Fibroblast of lung (primary cell): ENCODE measurements at regions not wholly inside any gene's neighbourhood (a gene's known extent, or its start where the extent isn't known, plus 50 kb on each side); places are given as distances from the start of the nearest gene placed in this dataset.
A peak's percentile ranks its signal among the peaks of the same experiment; 100 is the strongest.

Source experiments
- DNase-seq, 2 donors: peaks; one replicate each; pipeline versions ENCODE4 v3.0.0 to v3.0.0-alpha.2; 2010; ENCODE audit warnings: low read depth in 2 of 2
- H2AFZ ChIP-seq: 2 replicates; pipeline ENCODE4 v1.5.1; 2012; ENCODE audit warnings: low read length, control low read depth, inconsistent platforms
- H3K27ac ChIP-seq: 2 replicates; pipeline ENCODE4 v1.5.1; 2011; ENCODE audit warnings: low read length, control low read depth; ENCODE audit not compliant: insufficient read depth
- H3K27me3 ChIP-seq: 2 replicates; pipeline ENCODE4 v1.5.1; 2011; ENCODE audit warnings: mild to moderate bottlenecking, low read length; ENCODE audit not compliant: control insufficient read depth, insufficient read depth
- H3K36me3 ChIP-seq: 2 replicates; pipeline ENCODE4 v1.5.1; 2011; ENCODE audit warnings: low read length; ENCODE audit not compliant: control insufficient read depth, insufficient read depth
- H3K4me1 ChIP-seq: 2 replicates; pipeline ENCODE4 v1.5.1; 2011; ENCODE audit warnings: low read length; ENCODE audit not compliant: control insufficient read depth, insufficient read depth; ENCODE audit errors: extremely low read depth
- H3K4me2 ChIP-seq: 2 replicates; pipeline ENCODE4 v1.5.1; 2011; ENCODE audit warnings: low read length, control low read depth; ENCODE audit not compliant: insufficient read depth; ENCODE audit errors: extremely low read depth
- H3K4me3 ChIP-seq, 4 experiments: fragments of 200-600 bp in 1 of 4; sonication (generic) in 1 of 4; replicated peaks in 1 of 4; 2 replicates each; pipeline ENCODE4 v1.5.1; 2011 to 2016; ENCODE audit warnings: low read length in 4 of 4, low read depth in 3 of 4, mild to moderate bottlenecking in 3 of 4, control low read depth in 2 of 4, inconsistent platforms in 1 of 4, mixed read lengths in 1 of 4; ENCODE audit not compliant: insufficient read depth in 1 of 4; ENCODE audit errors: control extremely low read depth in 1 of 4
- H3K79me2 ChIP-seq: 2 replicates; pipeline ENCODE4 v1.5.1; 2012; ENCODE audit warnings: mild to moderate bottlenecking, low read length, inconsistent platforms; ENCODE audit not compliant: control insufficient read depth, insufficient read depth
- H3K9ac ChIP-seq: 2 replicates; pipeline ENCODE4 v1.5.1; 2011; ENCODE audit warnings: mild to moderate bottlenecking, low read length, control low read depth; ENCODE audit not compliant: insufficient read depth
- H3K9me3 ChIP-seq: 2 replicates; pipeline ENCODE4 v1.5.1; 2012; ENCODE audit warnings: low read depth, low read length; ENCODE audit not compliant: control insufficient read depth, insufficient read depth
- H4K20me1 ChIP-seq: 2 replicates; pipeline ENCODE4 v1.5.1; 2011; ENCODE audit warnings: low read length; ENCODE audit not compliant: control insufficient read depth, insufficient read depth; ENCODE audit errors: extremely low read depth
- EZH2 ChIP-seq: IDR thresholded peaks from 2 replicates; pipeline ENCODE4 v1.5.1; 2012; ENCODE audit warnings: low read length, control low read depth, mild to moderate bottlenecking; ENCODE audit errors: missing control alignments
- TF ChIP-seq, protein P1 (sequence below), 2 donors: IDR thresholded peaks in 1 of 2; conservative IDR thresholded peaks in 1 of 2; 1 replicate in 1 of 2; 2 replicates in 1 of 2; pipeline ENCODE4 v1.5.1; 2011 to 2012; ENCODE audit warnings: low read length in 2 of 2, control low read depth in 1 of 2, inconsistent platforms in 1 of 2, low read depth in 1 of 2, mild to moderate bottlenecking in 1 of 2

DNA sequence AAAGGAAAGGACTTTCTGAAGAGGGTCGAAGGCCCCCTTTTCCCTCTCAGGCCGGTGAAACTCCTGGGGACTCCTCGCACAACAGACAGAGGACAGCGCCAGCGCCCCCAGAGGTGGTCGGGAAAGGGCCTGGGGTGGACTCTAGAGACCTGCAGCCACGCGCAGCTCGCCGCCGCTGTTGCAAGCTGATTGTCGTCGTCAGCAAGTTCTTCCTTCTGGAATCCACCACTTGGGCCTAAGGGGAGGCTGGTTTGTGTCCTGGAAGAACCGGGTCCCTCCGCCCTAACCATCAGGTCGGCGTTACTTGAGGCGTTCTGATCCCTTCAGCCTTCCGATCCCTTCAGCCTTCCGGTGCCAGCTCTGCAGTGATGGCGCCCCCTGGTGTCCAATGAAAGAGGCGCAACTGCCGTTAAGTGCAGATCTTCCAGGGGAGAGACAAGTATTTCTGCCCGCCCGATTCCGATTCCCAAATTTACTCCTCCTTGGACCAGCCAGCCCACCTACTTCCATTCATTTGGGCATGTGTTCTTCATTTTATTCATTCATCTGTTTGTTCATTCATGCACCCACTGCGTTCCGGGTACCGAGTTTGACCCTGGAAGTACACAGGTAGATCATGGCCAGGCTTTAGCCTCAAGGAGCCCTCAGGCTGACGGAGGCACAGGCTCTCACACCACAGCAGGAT is 77.2 kb upstream of the SLC6A11 start:
- Histone ChIP-seq H4K20me1 (no peaks in the 10 kb centered on the region), H3K9ac (no peak overlapping the region), H3K27ac (no peak overlapping the region), H3K27me3 (peaks cover 4% of the 10 kb centered on the region), H3K9me3 (no peaks in the 10 kb centered on the region), H2AFZ (peak overlapping the region; percentile 83), H3K79me2 (no peaks in the 10 kb centered on the region), H3K4me1 (no peaks in the 10 kb centered on the region), H3K36me3 (no peaks in the 10 kb centered on the region), H3K4me2 (peak overlapping the region; percentile 59), H3K4me3 (peak overlapping the region in 1 of 4 experiments; percentile 25)
- peak; percentile 56 to 68 for DNase-seq
- no peak for TF ChIP-seq EZH2
- TF ChIP-seq, protein P1, sequence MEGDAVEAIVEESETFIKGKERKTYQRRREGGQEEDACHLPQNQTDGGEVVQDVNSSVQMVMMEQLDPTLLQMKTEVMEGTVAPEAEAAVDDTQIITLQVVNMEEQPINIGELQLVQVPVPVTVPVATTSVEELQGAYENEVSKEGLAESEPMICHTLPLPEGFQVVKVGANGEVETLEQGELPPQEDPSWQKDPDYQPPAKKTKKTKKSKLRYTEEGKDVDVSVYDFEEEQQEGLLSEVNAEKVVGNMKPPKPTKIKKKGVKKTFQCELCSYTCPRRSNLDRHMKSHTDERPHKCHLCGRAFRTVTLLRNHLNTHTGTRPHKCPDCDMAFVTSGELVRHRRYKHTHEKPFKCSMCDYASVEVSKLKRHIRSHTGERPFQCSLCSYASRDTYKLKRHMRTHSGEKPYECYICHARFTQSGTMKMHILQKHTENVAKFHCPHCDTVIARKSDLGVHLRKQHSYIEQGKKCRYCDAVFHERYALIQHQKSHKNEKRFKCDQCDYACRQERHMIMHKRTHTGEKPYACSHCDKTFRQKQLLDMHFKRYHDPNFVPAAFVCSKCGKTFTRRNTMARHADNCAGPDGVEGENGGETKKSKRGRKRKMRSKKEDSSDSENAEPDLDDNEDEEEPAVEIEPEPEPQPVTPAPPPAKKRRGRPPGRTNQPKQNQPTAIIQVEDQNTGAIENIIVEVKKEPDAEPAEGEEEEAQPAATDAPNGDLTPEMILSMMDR (conservative IDR thresholded peaks at IDR 0.05 in 1 of 2, IDR thresholded peaks at IDR 0.05 in 1 of 2; ENCODE audit: low read depth in 1 of 2, low read length in 2 of 2): peak; percentile 74 to 89

DNA sequence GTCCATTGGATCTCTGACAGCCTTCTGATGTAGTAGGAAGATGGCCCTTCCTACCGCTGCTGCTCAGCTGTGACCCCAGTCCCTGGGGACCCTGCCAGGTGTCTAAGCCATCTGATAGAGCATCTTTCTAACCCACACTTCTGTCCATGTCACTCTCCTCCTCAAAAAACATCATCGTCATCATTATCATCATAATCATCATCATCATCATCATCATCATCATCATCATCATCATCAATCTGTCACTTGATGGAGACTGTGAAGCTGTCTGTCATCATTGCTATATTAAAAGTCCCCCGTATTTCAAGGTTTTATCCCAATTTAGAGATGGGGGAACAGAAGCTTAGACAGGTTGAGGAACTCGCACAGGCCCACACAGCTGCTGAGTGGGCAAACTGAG is 75.1 kb upstream of the SLC6A11 start:
- Histone ChIP-seq H2AFZ (no peak overlapping the region), H3K27me3 (peaks cover 4% of the 10 kb centered on the region), H3K79me2 (no peaks in the 10 kb centered on the region), H3K9me3 (no peaks in the 10 kb centered on the region), H4K20me1 (no peaks in the 10 kb centered on the region), H3K27ac (no peak overlapping the region), H3K36me3 (no peaks in the 10 kb centered on the region), H3K4me2 (no peak overlapping the region), H3K4me1 (no peaks in the 10 kb centered on the region), H3K4me3 (no peak overlapping the region), H3K9ac (no peak overlapping the region)
- no peak for DNase-seq
- no peak for TF ChIP-seq EZH2

DNA sequence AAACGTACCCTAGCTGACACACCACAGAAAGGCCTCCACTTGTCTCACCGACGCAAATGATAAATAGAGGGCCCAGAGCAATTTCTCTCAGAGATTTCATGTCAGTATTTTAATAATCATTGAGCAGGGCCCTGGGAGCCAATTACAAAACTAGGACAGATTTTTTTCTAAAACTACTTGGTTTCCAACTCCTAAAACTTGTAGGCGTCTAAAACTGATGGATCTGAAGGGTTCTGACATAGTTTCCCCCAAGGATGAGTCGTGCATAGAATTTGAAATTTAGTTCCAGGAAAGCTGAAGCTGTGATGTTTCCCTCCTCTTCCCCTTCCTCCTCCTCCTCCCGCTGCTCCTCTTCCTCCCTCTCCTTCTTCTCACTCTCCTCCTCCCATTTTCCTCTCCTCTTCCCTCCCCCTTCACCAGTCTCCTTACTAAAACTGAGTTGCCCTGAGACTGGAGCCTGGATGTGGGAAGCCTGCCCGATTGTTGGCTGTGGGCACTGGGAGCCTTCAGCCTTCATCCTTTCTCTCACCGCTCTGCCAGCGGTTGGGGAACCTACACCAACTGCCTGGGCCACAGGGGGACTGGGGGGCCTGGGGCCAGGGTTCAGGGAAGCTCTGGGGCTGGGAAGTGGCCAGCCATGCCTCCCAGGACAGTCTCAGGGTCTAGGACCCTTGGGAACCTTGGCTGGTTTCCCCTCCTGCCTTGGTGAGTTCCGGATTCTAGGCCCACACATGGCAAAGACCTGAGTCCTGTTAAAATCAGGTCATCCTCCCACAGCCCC is 73.9 kb upstream of the SLC6A11 start:
- Histone ChIP-seq H3K36me3 (no peaks in the 10 kb centered on the region), H2AFZ (no peak overlapping the region), H3K79me2 (no peaks in the 10 kb centered on the region), H3K27me3 (peaks cover 4% of the 10 kb centered on the region), H4K20me1 (no peaks in the 10 kb centered on the region), H3K9ac (no peak overlapping the region), H3K27ac (no peak overlapping the region), H3K4me3 (no peak overlapping the region), H3K4me2 (no peak overlapping the region), H3K9me3 (no peaks in the 10 kb centered on the region), H3K4me1 (no peaks in the 10 kb centered on the region)
- DNase-seq: no peak
- TF ChIP-seq, protein P1 (conservative IDR thresholded peaks at IDR 0.05 in 1 of 2, IDR thresholded peaks at IDR 0.05 in 1 of 2; ENCODE audit: low read depth in 1 of 2, low read length in 2 of 2): no peak
- TF ChIP-seq EZH2: no peak
